IMR-90 (cell line): ENCODE measurements at regions not wholly inside any gene's neighbourhood (a gene's known extent, or its start where the extent isn't known, plus 50 kb on each side); places are given as distances from the start of the nearest gene placed in this dataset.

Experiments used
- BHLHE40 ChIP-seq: fragments of 150-350 bp; IDR thresholded peaks from 2 replicates; pipeline ENCODE4 v1.6.1; 2016; ENCODE audit warnings: mild to moderate bottlenecking, low read depth, low read length
- CHD1 ChIP-seq: IDR thresholded peaks from 2 replicates; pipeline ENCODE4 v1.6.1; 2012; ENCODE audit warnings: low read depth, low read length, improper control_type of control experiment
- ELK1 ChIP-seq: fragments of 150-350 bp; IDR thresholded peaks from 2 replicates; pipeline ENCODE4 v1.6.1; 2016; ENCODE audit warnings: low read depth, mild to moderate bottlenecking, low read length, moderate library complexity, borderline replicate concordance
- MAFK ChIP-seq: IDR thresholded peaks from 2 replicates; pipeline ENCODE4 v1.6.1; 2012; ENCODE audit warnings: low read depth, low read length, improper control_type of control experiment
- MAZ ChIP-seq: IDR thresholded peaks from 2 replicates; pipeline ENCODE4 v1.6.1; 2012; ENCODE audit warnings: low read depth, mild to moderate bottlenecking, low read length, improper control_type of control experiment, moderate library complexity, borderline replicate concordance
- POLR2A ChIP-seq: IDR thresholded peaks from 2 replicates; pipeline ENCODE4 v1.6.1; 2012; ENCODE audit warnings: mild to moderate bottlenecking, low read depth, low read length
- RAD21 ChIP-seq: IDR thresholded peaks from 2 replicates; pipeline ENCODE4 v1.6.1; 2012; ENCODE audit warnings: low read length, improper control_type of control experiment
- TF ChIP-seq, protein P1 (sequence below): conservative IDR thresholded peaks from 2 replicates; pipeline ENCODE4 v1.5.1; 2012; ENCODE audit warnings: mild to moderate bottlenecking, low read depth, low read length, improper control_type of control experiment

DNA sequence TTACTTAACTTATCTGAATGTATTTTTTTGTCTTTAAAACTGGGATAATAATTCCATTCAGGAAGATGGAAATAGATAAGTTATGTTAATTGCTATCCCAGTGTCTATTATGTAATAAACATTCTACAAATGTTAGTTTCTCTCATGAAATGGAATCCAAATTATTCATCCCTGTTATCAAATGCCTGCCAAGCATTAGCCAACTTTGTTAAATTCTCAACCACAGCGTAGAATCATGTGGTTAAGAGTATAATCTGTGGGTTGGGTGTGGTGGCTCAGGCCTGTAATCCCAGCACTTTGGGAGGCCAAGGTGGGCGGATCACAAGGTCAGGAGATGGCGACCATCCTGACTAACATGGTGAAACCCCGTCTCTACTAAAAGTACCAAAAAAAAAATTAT, 912.9 kb upstream of the SEMA6A start:
- TF ChIP-seq POLR2A (no peak), MAZ (no peak), RAD21 (no peak), MAFK (no peak), CHD1 (no peak), ELK1 (no peak), BHLHE40 (no peak)
- TF ChIP-seq, protein P1, sequence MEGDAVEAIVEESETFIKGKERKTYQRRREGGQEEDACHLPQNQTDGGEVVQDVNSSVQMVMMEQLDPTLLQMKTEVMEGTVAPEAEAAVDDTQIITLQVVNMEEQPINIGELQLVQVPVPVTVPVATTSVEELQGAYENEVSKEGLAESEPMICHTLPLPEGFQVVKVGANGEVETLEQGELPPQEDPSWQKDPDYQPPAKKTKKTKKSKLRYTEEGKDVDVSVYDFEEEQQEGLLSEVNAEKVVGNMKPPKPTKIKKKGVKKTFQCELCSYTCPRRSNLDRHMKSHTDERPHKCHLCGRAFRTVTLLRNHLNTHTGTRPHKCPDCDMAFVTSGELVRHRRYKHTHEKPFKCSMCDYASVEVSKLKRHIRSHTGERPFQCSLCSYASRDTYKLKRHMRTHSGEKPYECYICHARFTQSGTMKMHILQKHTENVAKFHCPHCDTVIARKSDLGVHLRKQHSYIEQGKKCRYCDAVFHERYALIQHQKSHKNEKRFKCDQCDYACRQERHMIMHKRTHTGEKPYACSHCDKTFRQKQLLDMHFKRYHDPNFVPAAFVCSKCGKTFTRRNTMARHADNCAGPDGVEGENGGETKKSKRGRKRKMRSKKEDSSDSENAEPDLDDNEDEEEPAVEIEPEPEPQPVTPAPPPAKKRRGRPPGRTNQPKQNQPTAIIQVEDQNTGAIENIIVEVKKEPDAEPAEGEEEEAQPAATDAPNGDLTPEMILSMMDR: no peak
